ENCODE measurements at regions not wholly inside any gene's neighbourhood (a gene's known extent, or its start where the extent isn't known, plus 50 kb on each side); places are given as distances from the start of the nearest gene placed in this dataset.

DNA sequence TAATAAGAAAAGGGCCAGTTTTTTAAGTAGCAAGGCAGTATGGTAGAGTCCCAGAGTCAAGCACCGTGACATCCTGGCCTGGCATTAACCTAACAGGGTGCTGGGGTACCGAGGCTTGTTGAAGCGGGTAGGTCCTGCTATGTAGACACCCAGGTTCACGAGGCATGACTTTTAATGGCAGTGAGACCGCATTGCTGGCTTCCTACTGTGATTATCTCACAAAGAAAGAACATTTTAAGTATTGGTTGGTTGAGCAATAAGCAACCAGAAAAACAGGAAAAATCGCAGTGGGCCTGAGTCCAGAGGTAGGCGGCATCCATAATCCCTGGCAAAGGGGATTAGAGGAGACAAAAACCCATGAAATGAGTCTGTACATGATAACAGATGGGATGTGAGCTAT lies 927.9 kb upstream of the ACVR2A start:
- no peak overlapping the region for H3K4me3 ChIP-seq (ENCODE audit: control insufficient read depth in 1 of 7, extremely low read depth in 1 of 7, insufficient read depth in 4 of 7, low read depth in 2 of 7, low read length in 6 of 7)
- no peaks in the 10 kb centered on the region for H3K27me3 ChIP-seq (replicated peaks in 2 of 5; ENCODE audit: control insufficient read depth in 4 of 5, insufficient read depth in 5 of 5, low read length in 4 of 5)
- H3K36me3 ChIP-seq (ENCODE audit: control insufficient read depth in 4 of 4, insufficient read depth in 4 of 4, low read length in 3 of 4) = no peaks in the 10 kb centered on the region
- 100% methylated on average over 5 of the region's 7 CpGs for WGBS (ENCODE audit: insufficient coverage)
- no peaks in the 10 kb centered on the region for H3K4me1 ChIP-seq (ENCODE audit: control extremely low read depth in 1 of 4, control insufficient read depth in 4 of 4, insufficient read depth in 4 of 4, low read length in 3 of 4)
- DNase-seq = no peak
- no peaks in the 10 kb centered on the region for H3K9me3 ChIP-seq (ENCODE audit: control extremely low read depth in 1 of 5, control insufficient read depth in 4 of 5, insufficient read depth in 2 of 5, low read depth in 1 of 5, low read length in 4 of 5)
- no peak overlapping the region for H3K27ac ChIP-seq (ENCODE audit: insufficient read depth in 1 of 2, low read depth in 1 of 2, low read length in 2 of 2, poor library complexity in 1 of 2, severe bottlenecking in 2 of 2)
- CTCF ChIA-PET = no interaction called here
- POLR2A ChIA-PET = no interaction called here

- ChIA-PET CTCF (no interaction called here), POLR2A (no interaction called here)
- H3K27ac ChIP-seq (ENCODE audit: insufficient read depth in 1 of 2, low read depth in 1 of 2, low read length in 2 of 2, poor library complexity in 1 of 2, severe bottlenecking in 2 of 2) = no peak overlapping the region
- no peaks in the 10 kb centered on the region for H3K4me1 ChIP-seq (ENCODE audit: control extremely low read depth in 1 of 4, control insufficient read depth in 4 of 4, insufficient read depth in 4 of 4, low read length in 3 of 4)
- WGBS (ENCODE audit: insufficient coverage) = 95% methylated on average over 3 of the region's 3 CpGs
- H3K36me3 ChIP-seq (ENCODE audit: control insufficient read depth in 4 of 4, insufficient read depth in 4 of 4, low read length in 3 of 4) = no peaks in the 10 kb centered on the region
- H3K4me3 ChIP-seq (ENCODE audit: control insufficient read depth in 1 of 7, extremely low read depth in 1 of 7, insufficient read depth in 4 of 7, low read depth in 2 of 7, low read length in 6 of 7) = no peak overlapping the region
- no peaks in the 10 kb centered on the region for H3K27me3 ChIP-seq (replicated peaks in 2 of 5; ENCODE audit: control insufficient read depth in 4 of 5, insufficient read depth in 5 of 5, low read length in 4 of 5)
- peaks cover 0 to 4% (median 0%) of the 10 kb centered on the region in 5 experiments for H3K9me3 ChIP-seq (ENCODE audit: control extremely low read depth in 1 of 5, control insufficient read depth in 4 of 5, insufficient read depth in 2 of 5, low read depth in 1 of 5, low read length in 4 of 5)
- DNase-seq = no peak
These were observed 931.4 kb upstream of the ACVR2A start for GRCh38 chr2:146913476-146913875.

GRCh38 chr2:146912536-146912935 lies 932.3 kb upstream of the ACVR2A start:
- DNase-seq = no peak
- Histone ChIP-seq H3K4me1 (ENCODE audit: control extremely low read depth in 1 of 4, control insufficient read depth in 4 of 4, insufficient read depth in 4 of 4, low read length in 3 of 4) (no peaks in the 10 kb centered on the region), H3K4me3 (ENCODE audit: control insufficient read depth in 1 of 7, extremely low read depth in 1 of 7, insufficient read depth in 4 of 7, low read depth in 2 of 7, low read length in 6 of 7) (no peak overlapping the region), H3K36me3 (ENCODE audit: control insufficient read depth in 4 of 4, insufficient read depth in 4 of 4, low read length in 3 of 4) (no peaks in the 10 kb centered on the region), H3K9me3 (ENCODE audit: control extremely low read depth in 1 of 5, control insufficient read depth in 4 of 5, insufficient read depth in 2 of 5, low read depth in 1 of 5, low read length in 4 of 5) (peaks cover 0 to 4% (median 0%) of the 10 kb centered on the region in 5 experiments), H3K27ac (ENCODE audit: insufficient read depth in 1 of 2, low read depth in 1 of 2, low read length in 2 of 2, poor library complexity in 1 of 2, severe bottlenecking in 2 of 2) (no peak overlapping the region), H3K27me3 (replicated peaks in 2 of 5; ENCODE audit: control insufficient read depth in 4 of 5, insufficient read depth in 5 of 5, low read length in 4 of 5) (no peaks in the 10 kb centered on the region)
- WGBS (ENCODE audit: insufficient coverage) = 50% methylated on average over 1 of the region's 3 CpGs
- ChIA-PET POLR2A (no interaction called here), CTCF (no interaction called here)

GRCh38 chr2:146908776-146909175 lies 936.1 kb upstream of the ACVR2A start:
- peaks cover 0 to 4% (median 0%) of the 10 kb centered on the region in 5 experiments for H3K9me3 ChIP-seq (ENCODE audit: control extremely low read depth in 1 of 5, control insufficient read depth in 4 of 5, insufficient read depth in 2 of 5, low read depth in 1 of 5, low read length in 4 of 5)
- DNase-seq = no peak
- no peaks in the 10 kb centered on the region for H3K36me3 ChIP-seq (ENCODE audit: control insufficient read depth in 4 of 4, insufficient read depth in 4 of 4, low read length in 3 of 4)
- H3K4me3 ChIP-seq (ENCODE audit: control insufficient read depth in 1 of 7, extremely low read depth in 1 of 7, insufficient read depth in 4 of 7, low read depth in 2 of 7, low read length in 6 of 7) = no peak overlapping the region
- POLR2A ChIA-PET = no interaction called here
- H3K27ac ChIP-seq (ENCODE audit: insufficient read depth in 1 of 2, low read depth in 1 of 2, low read length in 2 of 2, poor library complexity in 1 of 2, severe bottlenecking in 2 of 2) = no peak overlapping the region
- no peaks in the 10 kb centered on the region for H3K4me1 ChIP-seq (ENCODE audit: control extremely low read depth in 1 of 4, control insufficient read depth in 4 of 4, insufficient read depth in 4 of 4, low read length in 3 of 4)
- no peaks in the 10 kb centered on the region for H3K27me3 ChIP-seq (replicated peaks in 2 of 5; ENCODE audit: control insufficient read depth in 4 of 5, insufficient read depth in 5 of 5, low read length in 4 of 5)
- WGBS (ENCODE audit: insufficient coverage) = 94% methylated on average over 2 of the region's 3 CpGs
- CTCF ChIA-PET = no interaction called here

DNA sequence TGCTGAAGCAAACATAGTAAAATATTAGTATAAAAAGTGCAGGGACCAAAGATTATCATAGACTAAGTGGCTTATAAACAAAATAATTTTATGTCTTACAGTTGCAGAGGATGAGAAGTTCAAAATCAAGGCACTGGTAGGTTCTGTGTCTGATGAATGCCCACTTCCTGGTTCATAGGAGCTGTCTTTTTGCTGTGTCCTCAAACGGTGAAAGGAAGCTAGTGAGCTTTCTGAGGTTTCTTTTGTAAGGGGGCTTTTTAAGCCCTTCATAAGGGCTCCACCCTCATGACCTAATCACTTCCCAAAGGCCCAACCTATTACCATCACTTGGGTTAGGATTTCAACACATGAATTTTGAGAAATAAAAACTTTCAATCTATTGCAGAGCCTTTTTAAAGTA lies 946.7 kb upstream of the ACVR2A start:
- no CpG with 5 or more reads among the region's 1 CpG for WGBS (ENCODE audit: insufficient coverage)

DNA sequence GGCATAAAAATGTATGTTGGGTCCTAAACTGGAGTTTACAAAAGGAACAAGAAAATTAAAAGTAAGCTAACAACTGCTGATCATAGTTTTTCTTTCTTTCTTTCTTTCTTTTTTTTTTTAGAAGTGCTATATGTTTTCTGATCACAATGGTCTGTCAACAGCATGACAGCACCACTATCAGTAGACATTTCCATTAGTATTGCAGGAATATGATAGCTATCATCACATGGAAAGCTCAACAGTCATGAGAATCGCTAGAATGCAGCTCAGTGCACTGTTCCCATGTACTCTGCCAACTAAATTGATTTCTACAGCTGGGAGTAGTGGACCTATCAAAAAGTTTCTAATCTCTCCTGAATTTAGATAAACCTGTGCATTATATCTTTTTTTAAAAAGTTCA lies 950.3 kb upstream of the ACVR2A start:
- Histone ChIP-seq H3K36me3 (ENCODE audit: control insufficient read depth in 4 of 4, insufficient read depth in 4 of 4, low read length in 3 of 4) (no peaks in the 10 kb centered on the region), H3K27ac (ENCODE audit: insufficient read depth in 1 of 2, low read depth in 1 of 2, low read length in 2 of 2, poor library complexity in 1 of 2, severe bottlenecking in 2 of 2) (no peak overlapping the region), H3K27me3 (replicated peaks in 2 of 5; ENCODE audit: control insufficient read depth in 4 of 5, insufficient read depth in 5 of 5, low read length in 4 of 5) (no peaks in the 10 kb centered on the region), H3K4me3 (ENCODE audit: control insufficient read depth in 1 of 7, extremely low read depth in 1 of 7, insufficient read depth in 4 of 7, low read depth in 2 of 7, low read length in 6 of 7) (no peak overlapping the region), H3K4me1 (ENCODE audit: control extremely low read depth in 1 of 4, control insufficient read depth in 4 of 4, insufficient read depth in 4 of 4, low read length in 3 of 4) (no peaks in the 10 kb centered on the region), H3K9me3 (ENCODE audit: control extremely low read depth in 1 of 5, control insufficient read depth in 4 of 5, insufficient read depth in 2 of 5, low read depth in 1 of 5, low read length in 4 of 5) (no peaks in the 10 kb centered on the region)
- POLR2A ChIA-PET = no interaction called here
- CTCF ChIA-PET = no interaction called here
- 100% methylated on average over 1 of the region's 1 CpG for WGBS (ENCODE audit: insufficient coverage)
- no peak for DNase-seq

More for the DNA sequence above, 946.7 kb upstream of the ACVR2A start:
- CTCF ChIA-PET = no interaction called here
- DNase-seq = no peak
- H3K27ac ChIP-seq (ENCODE audit: insufficient read depth in 1 of 2, low read depth in 1 of 2, low read length in 2 of 2, poor library complexity in 1 of 2, severe bottlenecking in 2 of 2) = no peak overlapping the region
- H3K9me3 ChIP-seq (ENCODE audit: control extremely low read depth in 1 of 5, control insufficient read depth in 4 of 5, insufficient read depth in 2 of 5, low read depth in 1 of 5, low read length in 4 of 5) = no peaks in the 10 kb centered on the region
- no peaks in the 10 kb centered on the region for H3K27me3 ChIP-seq (replicated peaks in 2 of 5; ENCODE audit: control insufficient read depth in 4 of 5, insufficient read depth in 5 of 5, low read length in 4 of 5)
- no peaks in the 10 kb centered on the region for H3K4me1 ChIP-seq (ENCODE audit: control extremely low read depth in 1 of 4, control insufficient read depth in 4 of 4, insufficient read depth in 4 of 4, low read length in 3 of 4)
- POLR2A ChIA-PET = no interaction called here
- H3K4me3 ChIP-seq (ENCODE audit: control insufficient read depth in 1 of 7, extremely low read depth in 1 of 7, insufficient read depth in 4 of 7, low read depth in 2 of 7, low read length in 6 of 7) = no peak overlapping the region
- H3K36me3 ChIP-seq (ENCODE audit: control insufficient read depth in 4 of 4, insufficient read depth in 4 of 4, low read length in 3 of 4) = no peaks in the 10 kb centered on the region

GRCh38 chr2:146893500-146894041 lies 951.3 kb upstream of the ACVR2A start:
- Histone ChIP-seq H3K36me3 (ENCODE audit: control insufficient read depth in 4 of 4, insufficient read depth in 4 of 4, low read length in 3 of 4) (no peaks in the 10 kb centered on the region), H3K4me1 (ENCODE audit: control extremely low read depth in 1 of 4, control insufficient read depth in 4 of 4, insufficient read depth in 4 of 4, low read length in 3 of 4) (no peaks in the 10 kb centered on the region), H3K9me3 (ENCODE audit: control extremely low read depth in 1 of 5, control insufficient read depth in 4 of 5, insufficient read depth in 2 of 5, low read depth in 1 of 5, low read length in 4 of 5) (no peaks in the 10 kb centered on the region), H3K27me3 (replicated peaks in 2 of 5; ENCODE audit: control insufficient read depth in 4 of 5, insufficient read depth in 5 of 5, low read length in 4 of 5) (no peaks in the 10 kb centered on the region), H3K4me3 (ENCODE audit: control insufficient read depth in 1 of 7, extremely low read depth in 1 of 7, insufficient read depth in 4 of 7, low read depth in 2 of 7, low read length in 6 of 7) (no peak overlapping the region), H3K27ac (ENCODE audit: insufficient read depth in 1 of 2, low read depth in 1 of 2, low read length in 2 of 2, poor library complexity in 1 of 2, severe bottlenecking in 2 of 2) (no peak overlapping the region)
- ChIA-PET POLR2A (interaction anchor here (0.6 kb wide), 1 partner anchor 315 kb away, joined by 6 read pairs; no protein-coding TSS in a partner anchor), CTCF (no interaction called here)
- 92% methylated on average over 2 of the region's 5 CpGs for WGBS (ENCODE audit: insufficient coverage)
- no peak for DNase-seq

Measured in common myeloid progenitor, CD34-positive (primary cell).